Spleen (tissue), 11 donors: ENCODE measurements at regions not wholly inside any gene's neighbourhood (a gene's known extent, or its start where the extent isn't known, plus 50 kb on each side); places are given as distances from the start of the nearest gene placed in this dataset.

ENCODE experiments used
- DNase-seq: peaks from one replicate; pipeline ENCODE4 v3.0.0-alpha.2; 2020
- H3K27ac ChIP-seq, 8 donors: fragments of 200-600 bp; sonication (generic) in 7 of 8; 1 replicate in 4 of 8; 2 replicates in 4 of 8; pipeline versions ENCODE4 v1.5.0 to v1.8.0; 2016 to 2021; ENCODE audit warnings: inconsistent platforms in 4 of 8, mild to moderate bottlenecking in 4 of 8, moderate library complexity in 1 of 8
- H3K27me3 ChIP-seq, 7 donors: fragments of 200-600 bp; sonication (generic) in 6 of 7; replicated peaks in 1 of 7; 1 replicate in 4 of 7; 2 replicates in 3 of 7; pipeline versions ENCODE4 v1.5.0 to v1.8.0; 2016 to 2021; ENCODE audit warnings: inconsistent platforms in 3 of 7, mild to moderate bottlenecking in 1 of 7
- H3K36me3 ChIP-seq, 6 donors: fragments of 200-600 bp; sonication (generic) in 5 of 6; 1 replicate in 4 of 6; 2 replicates in 2 of 6; pipeline versions ENCODE4 v1.5.0 to v1.8.0; 2016 to 2021; ENCODE audit warnings: inconsistent platforms in 2 of 6
- H3K4me1 ChIP-seq, 6 donors: fragments of 200-600 bp; sonication (generic) in 5 of 6; 1 replicate in 3 of 6; 2 replicates in 3 of 6; pipeline versions ENCODE4 v1.5.0 to v1.8.0; 2016 to 2021; ENCODE audit warnings: inconsistent platforms in 3 of 6
- H3K4me3 ChIP-seq, 8 donors: fragments of 200-600 bp; sonication (generic) in 7 of 8; 1 replicate in 4 of 8; 2 replicates in 4 of 8; pipeline versions ENCODE4 v1.5.0 to v1.8.0; 2016 to 2021; ENCODE audit warnings: inconsistent platforms in 4 of 8, mild to moderate bottlenecking in 4 of 8, moderate library complexity in 2 of 8
- H3K9me3 ChIP-seq, 8 donors: fragments of 200-600 bp; sonication (generic) in 7 of 8; 1 replicate in 4 of 8; 2 replicates in 4 of 8; pipeline versions ENCODE4 v1.5.0 to v1.8.0; 2016 to 2021; ENCODE audit warnings: inconsistent platforms in 4 of 8
- CTCF ChIP-seq, 11 experiments: fragments of 200-600 bp in 7 of 11; fragments of 450-650 bp in 4 of 11; sonication (generic) in 4 of 11; IDR thresholded peaks in 8 of 11; conservative IDR thresholded peaks in 3 of 11; 1 replicate in 7 of 11; 2 replicates in 4 of 11; pipeline versions ENCODE4 v1.4.0 to v1.8.0; 2016 to 2021; ENCODE audit warnings: antibody characterized with exemption in 11 of 11, inconsistent platforms in 4 of 11, mild to moderate bottlenecking in 1 of 11
- POLR2A ChIP-seq, 3 donors: fragments of 450-650 bp; IDR thresholded peaks; one replicate each; pipeline ENCODE4 v1.5.1; 2017; ENCODE audit warnings: antibody characterized with exemption in 3 of 3, mild to moderate bottlenecking in 1 of 3
- POLR2AphosphoS5 ChIP-seq, 3 donors: sonication (generic); formaldehyde crosslinking; IDR thresholded peaks; one replicate each; pipeline ENCODE4 v1.5.1; 2017; ENCODE audit warnings: antibody characterized with exemption in 3 of 3
- WGBS, 5 donors: extraction: QIAGEN DNeasy Blood & Tissue Kit in 3 of 5; methylation state at CpG; one replicate each; pipeline versions ENCODE4 v1.1.5 to v1.1.7; 2013 to 2018; 5-methylcytosine and 5-hydroxymethylcytosine counted together
- intact Hi-C: fragments of 100-400 bp; cut with DNase I; formaldehyde crosslinking; loops from one replicate; pipeline ENCODE4 v1.15.0; 2023; ENCODE audit warnings: low total_unique reads
- donor health status: healthy with polysubstance abuse.
- donor health status: DM: no; HTN: no; CAD: no; lungs with moderate emphysema.
- donor health status: DM: no; HTN: no; CAD: no.
- donor health status: Bipolar disorder and iron deficiency.
- donor health status: healthy.
- donor health status: DM: no; HTN: no; CAD: no.
- donor health status: DM: yes; HTN: yes; CAD: no.

DNA sequence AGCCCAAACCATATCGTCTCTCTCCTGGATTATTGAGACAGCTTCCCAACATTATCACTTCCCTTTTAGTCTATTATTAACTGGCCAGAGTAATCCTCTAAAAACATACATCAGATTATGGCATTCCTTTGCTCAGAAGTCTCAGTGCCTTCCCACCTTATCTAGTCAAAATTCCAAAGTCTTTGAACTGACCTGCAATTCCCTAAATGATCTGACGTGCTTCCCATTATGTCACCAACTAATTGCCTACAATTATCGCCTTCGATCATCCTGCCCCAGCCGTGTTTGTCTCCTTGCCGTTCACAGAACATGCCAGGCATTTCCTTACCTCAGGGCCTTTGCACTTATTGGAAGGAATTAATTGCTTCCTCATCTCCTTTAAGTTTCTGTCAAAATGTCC, 332.4 kb downstream of the IRS1 start:
- no peak for TF ChIP-seq CTCF (IDR thresholded peaks at IDR 0.05 in 8 of 11, conservative IDR thresholded peaks at IDR 0.05 in 3 of 11)
- TF ChIP-seq POLR2AphosphoS5 (IDR thresholded peaks at IDR 0.05): no peak
- TF ChIP-seq POLR2A (IDR thresholded peaks at IDR 0.05): no peak
- intact Hi-C loops: no loop called here

GRCh38 chr2:226466589-226466988, 333.0 kb downstream of the IRS1 start:
- peaks cover 0 to 3% (median 0%) of the 10 kb centered on the region in 6 donors for H3K4me1 ChIP-seq
- intact Hi-C loops: no loop called here
- no peaks in the 10 kb centered on the region for H3K36me3 ChIP-seq
- TF ChIP-seq CTCF (IDR thresholded peaks at IDR 0.05 in 8 of 11, conservative IDR thresholded peaks at IDR 0.05 in 3 of 11) (no peak), POLR2A (IDR thresholded peaks at IDR 0.05) (no peak), POLR2AphosphoS5 (IDR thresholded peaks at IDR 0.05) (no peak)
- H3K4me3 ChIP-seq: no peak overlapping the region
- 60 to 75% (median 66%) methylated on average over 2 of the region's 2 CpGs for WGBS, 5 donors
- peaks cover 0 to 21% (median 18%) of the 10 kb centered on the region in 8 donors for H3K9me3 ChIP-seq
- no peak for DNase-seq
- no peaks in the 10 kb centered on the region for H3K27me3 ChIP-seq
- peak overlapping the region in 4 of 8 donors; percentile 11 to 40 (median 26) for H3K27ac ChIP-seq

More for the DNA sequence above, 332.4 kb downstream of the IRS1 start:
- no peak overlapping the region for H3K4me3 ChIP-seq
- no peaks in the 10 kb centered on the region for H3K27me3 ChIP-seq
- H3K36me3 ChIP-seq: no peaks in the 10 kb centered on the region
- peaks cover 0 to 15% (median 11%) of the 10 kb centered on the region in 8 donors for H3K9me3 ChIP-seq
- no peak for DNase-seq
- peaks cover 0 to 3% (median 0%) of the 10 kb centered on the region in 6 donors for H3K4me1 ChIP-seq
- H3K27ac ChIP-seq: peak overlapping the region in 1 of 8 donors; percentile 11
- 52 to 72% (median 61%) methylated on average over 5 to 6 of the region's 6 CpGs for WGBS, 5 donors

GRCh38 chr2:226466124-226466523, 333.5 kb downstream of the IRS1 start:
- Histone ChIP-seq H3K9me3 (peaks cover 0 to 24% (median 18%) of the 10 kb centered on the region in 8 donors), H3K27ac (peak overlapping the region in 4 of 8 donors; percentile 26 to 51 (median 33)), H3K36me3 (no peaks in the 10 kb centered on the region), H3K27me3 (no peaks in the 10 kb centered on the region), H3K4me1 (peaks cover 0 to 3% (median 0%) of the 10 kb centered on the region in 6 donors), H3K4me3 (no peak overlapping the region)
- TF ChIP-seq POLR2A (IDR thresholded peaks at IDR 0.05): no peak
- no peak for TF ChIP-seq POLR2AphosphoS5 (IDR thresholded peaks at IDR 0.05)
- no peak for TF ChIP-seq CTCF (IDR thresholded peaks at IDR 0.05 in 8 of 11, conservative IDR thresholded peaks at IDR 0.05 in 3 of 11)
- DNase-seq: no peak
- intact Hi-C loops: no loop called here
- WGBS, 5 donors: 84 to 94% (median 90%) methylated on average over 1 of the region's 1 CpG

GRCh38 chr2:226464380-226464779, 335.2 kb downstream of the IRS1 start:
- DNase-seq: no peak
- Histone ChIP-seq H3K27ac (no peak overlapping the region), H3K4me3 (no peak overlapping the region), H3K4me1 (peaks cover 0 to 3% (median 0%) of the 10 kb centered on the region in 6 donors), H3K9me3 (peaks cover 0 to 24% (median 18%) of the 10 kb centered on the region in 8 donors), H3K36me3 (no peaks in the 10 kb centered on the region), H3K27me3 (no peaks in the 10 kb centered on the region)
- intact Hi-C loops: no loop called here
- 65 to 76% (median 70%) methylated on average over 4 of the region's 4 CpGs for WGBS, 5 donors
- no peak for TF ChIP-seq POLR2A (IDR thresholded peaks at IDR 0.05)
- no peak for TF ChIP-seq POLR2AphosphoS5 (IDR thresholded peaks at IDR 0.05)
- no peak for TF ChIP-seq CTCF (IDR thresholded peaks at IDR 0.05 in 8 of 11, conservative IDR thresholded peaks at IDR 0.05 in 3 of 11)
